ENCODE measurements at regions not wholly inside any gene's neighbourhood (a gene's known extent, or its start where the extent isn't known, plus 50 kb on each side); places are given as distances from the start of the nearest gene placed in this dataset.
"Not testable (repeated sequence)": the region's sequence is repeated elsewhere in the genome, so short reads cannot be mapped to it uniquely, and the experiment has no call there.

DNA sequence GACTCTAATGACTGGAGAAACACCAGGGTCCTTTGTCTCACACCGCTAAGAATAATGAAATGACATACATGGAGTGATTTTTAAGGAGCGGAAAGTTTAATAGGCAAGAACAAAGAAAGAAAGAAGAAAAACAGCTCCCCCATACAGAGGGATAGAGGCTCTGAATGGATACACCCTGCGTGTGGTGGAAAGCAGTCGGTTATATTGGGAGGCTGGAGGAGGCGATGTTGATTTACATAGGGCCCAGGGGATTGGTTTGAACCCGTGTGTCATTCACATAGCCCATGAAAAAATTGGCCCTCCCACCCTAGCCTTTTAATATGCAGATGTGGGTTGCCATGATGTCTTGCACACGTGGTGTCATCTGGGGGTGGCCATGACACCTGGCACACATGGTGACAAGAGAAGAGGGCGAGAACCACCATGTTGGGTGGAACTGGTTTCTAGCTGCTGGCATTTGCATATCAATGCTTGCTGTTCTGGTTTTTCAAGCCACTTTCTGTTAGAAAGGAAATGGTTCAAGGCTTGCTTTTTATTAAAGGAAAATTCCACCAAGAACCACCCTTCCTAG lies 168.5 kb upstream of the TGIF2LY start:
- TF ChIP-seq, protein P1, sequence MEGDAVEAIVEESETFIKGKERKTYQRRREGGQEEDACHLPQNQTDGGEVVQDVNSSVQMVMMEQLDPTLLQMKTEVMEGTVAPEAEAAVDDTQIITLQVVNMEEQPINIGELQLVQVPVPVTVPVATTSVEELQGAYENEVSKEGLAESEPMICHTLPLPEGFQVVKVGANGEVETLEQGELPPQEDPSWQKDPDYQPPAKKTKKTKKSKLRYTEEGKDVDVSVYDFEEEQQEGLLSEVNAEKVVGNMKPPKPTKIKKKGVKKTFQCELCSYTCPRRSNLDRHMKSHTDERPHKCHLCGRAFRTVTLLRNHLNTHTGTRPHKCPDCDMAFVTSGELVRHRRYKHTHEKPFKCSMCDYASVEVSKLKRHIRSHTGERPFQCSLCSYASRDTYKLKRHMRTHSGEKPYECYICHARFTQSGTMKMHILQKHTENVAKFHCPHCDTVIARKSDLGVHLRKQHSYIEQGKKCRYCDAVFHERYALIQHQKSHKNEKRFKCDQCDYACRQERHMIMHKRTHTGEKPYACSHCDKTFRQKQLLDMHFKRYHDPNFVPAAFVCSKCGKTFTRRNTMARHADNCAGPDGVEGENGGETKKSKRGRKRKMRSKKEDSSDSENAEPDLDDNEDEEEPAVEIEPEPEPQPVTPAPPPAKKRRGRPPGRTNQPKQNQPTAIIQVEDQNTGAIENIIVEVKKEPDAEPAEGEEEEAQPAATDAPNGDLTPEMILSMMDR (IDR thresholded peaks at IDR 0.05; ENCODE audit: low read depth, low read length), result not testable (repeated sequence)
- not testable (repeated sequence) for TF ChIP-seq EZH2phosphoT487 (IDR thresholded peaks at IDR 0.05; ENCODE audit: low read depth)
